ENCODE measurements at regions not wholly inside any gene's neighbourhood (a gene's known extent, or its start where the extent isn't known, plus 50 kb on each side); places are given as distances from the start of the nearest gene placed in this dataset.
A peak's percentile ranks its signal among the peaks of the same experiment; 100 is the strongest.

- ATAC-seq = no peak
- H3K27me3 ChIP-seq (ENCODE audit: control insufficient read depth, insufficient read depth) = no peaks in the 10 kb centered on the region
- H3K4me1 ChIP-seq (ENCODE audit: control insufficient read depth, insufficient read depth, low read length) = no peaks in the 10 kb centered on the region
- 56% methylated on average over 2 of the region's 2 CpGs for WGBS
- no peak overlapping the region for H3K27ac ChIP-seq (ENCODE audit: low read length)
- no peak overlapping the region for H3K4me3 ChIP-seq (ENCODE audit: low read length)
- intact Hi-C loops (cut with DNase I) = no loop called here
- DNase-seq = no peak
- H3K9me3 ChIP-seq (ENCODE audit: control insufficient read depth, low read length) = no peaks in the 10 kb centered on the region
Measured at GRCh38 chr13:47215736-47216135, 318.9 kb upstream of the HTR2A start.

DNA sequence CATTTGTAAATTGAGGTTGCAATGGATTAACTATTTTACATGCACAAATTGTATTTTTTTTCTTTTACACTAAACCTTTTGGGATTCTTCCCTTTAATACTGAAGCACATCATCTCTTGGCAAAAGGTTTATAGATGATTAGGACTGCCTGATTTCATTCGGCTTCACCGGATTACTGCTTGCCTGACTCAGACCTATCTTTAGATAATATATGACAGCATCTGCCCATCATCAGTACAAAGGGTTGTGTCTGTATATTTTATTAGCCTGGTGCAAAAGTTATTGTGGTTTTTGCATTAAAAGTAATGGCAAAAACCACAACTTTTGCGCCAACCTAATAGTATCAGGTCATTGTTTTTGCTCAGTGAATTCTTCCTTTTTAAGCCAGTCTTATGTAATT, 316.2 kb upstream of the HTR2A start:
- WGBS = 72% methylated on average over 3 of the region's 3 CpGs
- H3K9me3 ChIP-seq (ENCODE audit: control insufficient read depth, low read length) = no peaks in the 10 kb centered on the region
- no peaks in the 10 kb centered on the region for H3K4me1 ChIP-seq (ENCODE audit: control insufficient read depth, insufficient read depth, low read length)
- intact Hi-C loops (cut with DNase I) = no loop called here
- no peak overlapping the region for H3K4me3 ChIP-seq (ENCODE audit: low read length)
- H3K27me3 ChIP-seq (ENCODE audit: control insufficient read depth, insufficient read depth) = no peaks in the 10 kb centered on the region
- no peak for DNase-seq
- no peak for ATAC-seq
- H3K27ac ChIP-seq (ENCODE audit: low read length) = no peak overlapping the region

DNA sequence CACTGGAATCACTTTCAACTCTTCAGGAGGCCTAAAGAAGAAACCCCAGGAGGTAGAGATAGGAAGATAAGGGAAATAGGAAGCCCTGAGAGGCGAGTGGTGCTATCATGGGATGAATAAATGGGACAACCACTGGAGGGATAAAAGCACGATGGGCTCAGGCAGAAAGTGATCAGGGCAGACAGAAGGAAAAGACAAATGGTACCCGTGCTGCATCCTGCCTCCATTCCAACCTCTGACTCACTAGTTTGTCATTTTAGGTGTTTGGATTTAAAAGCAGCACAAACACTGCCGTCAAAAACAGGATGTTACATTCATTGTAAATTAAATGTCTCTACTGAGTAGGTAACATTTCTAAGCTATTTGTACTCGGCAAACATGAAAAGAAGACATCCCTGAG, 314.3 kb upstream of the HTR2A start:
- Histone ChIP-seq H3K27me3 (ENCODE audit: control insufficient read depth, insufficient read depth) (no peaks in the 10 kb centered on the region), H3K4me3 (ENCODE audit: low read length) (no peak overlapping the region), H3K4me1 (ENCODE audit: control insufficient read depth, insufficient read depth, low read length) (no peaks in the 10 kb centered on the region), H3K9me3 (ENCODE audit: control insufficient read depth, low read length) (no peaks in the 10 kb centered on the region), H3K27ac (ENCODE audit: low read length) (no peak overlapping the region)
- DNase-seq = no peak
- no peak for ATAC-seq
- intact Hi-C loops (cut with DNase I) = no loop called here
- WGBS = 31% methylated on average over 5 of the region's 5 CpGs

- Histone ChIP-seq H3K9me3 (ENCODE audit: control insufficient read depth, low read length) (no peaks in the 10 kb centered on the region), H3K27ac (ENCODE audit: low read length) (no peak overlapping the region), H3K4me1 (ENCODE audit: control insufficient read depth, insufficient read depth, low read length) (no peaks in the 10 kb centered on the region), H3K27me3 (ENCODE audit: control insufficient read depth, insufficient read depth) (no peaks in the 10 kb centered on the region), H3K4me3 (ENCODE audit: low read length) (no peak overlapping the region)
- intact Hi-C loops (cut with DNase I) = no loop called here
- 52% methylated on average over 3 of the region's 3 CpGs for WGBS
- DNase-seq = no peak
- ATAC-seq = no peak
Measured at GRCh38 chr13:47206111-47206510, 309.3 kb upstream of the HTR2A start.

DNA sequence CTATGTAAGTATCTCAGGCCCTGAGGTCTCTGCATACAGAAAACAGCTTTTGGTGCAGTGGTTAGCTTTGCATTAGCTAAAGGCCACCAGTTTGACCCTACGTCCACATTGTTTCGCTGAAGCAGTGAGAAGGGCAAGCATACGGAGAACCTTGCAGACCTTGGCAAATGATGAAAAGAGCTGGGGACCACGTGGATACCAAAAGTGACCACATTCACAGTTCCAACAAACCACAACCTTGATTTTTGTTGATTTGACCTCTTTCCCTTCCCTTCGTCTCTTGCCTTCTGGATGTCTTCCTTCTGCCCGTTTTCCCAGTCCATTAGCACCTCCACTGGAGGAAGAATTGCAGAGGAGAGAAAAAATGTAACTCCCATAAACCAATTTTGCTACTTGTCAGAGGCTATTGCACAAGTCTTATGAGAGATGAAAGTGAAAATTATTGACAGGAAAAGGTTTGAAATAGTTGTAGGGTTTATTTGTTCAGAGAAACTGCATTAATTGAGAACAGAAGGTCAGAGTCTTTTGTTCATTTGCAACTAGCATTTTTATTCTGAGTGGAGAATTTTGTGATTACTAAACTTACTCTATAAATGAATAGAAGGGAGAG, 293.9 kb upstream of the HTR2A start:
- intact Hi-C loops (cut with DNase I) = no loop called here
- no peak for ATAC-seq
- WGBS = 76% methylated on average over 6 of the region's 6 CpGs

DNA sequence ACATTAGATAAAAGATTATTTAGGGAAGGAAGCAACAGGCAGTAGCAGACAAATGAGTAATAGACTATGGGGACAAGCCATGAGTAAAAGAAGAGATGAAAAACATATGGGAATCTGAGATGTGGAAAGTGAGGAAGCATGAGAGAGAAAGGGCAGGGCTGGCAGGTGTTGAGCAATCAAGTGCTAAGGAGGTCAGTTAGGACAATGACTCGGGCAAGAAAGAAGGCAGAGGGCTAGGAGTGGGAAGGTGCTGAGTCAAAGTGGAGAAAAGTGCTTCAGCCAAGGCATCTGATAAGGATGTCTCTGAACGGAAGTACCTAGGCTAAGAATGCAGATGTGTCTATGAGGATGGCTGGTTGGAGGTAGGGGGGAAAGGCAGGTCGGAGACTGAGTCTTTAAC, 291.9 kb upstream of the HTR2A start:
- H3K27me3 ChIP-seq (ENCODE audit: control insufficient read depth, insufficient read depth) = no peaks in the 10 kb centered on the region
- intact Hi-C loops (cut with DNase I) = no loop called here
- WGBS = 60% methylated on average over 3 of the region's 3 CpGs
- H3K4me3 ChIP-seq (ENCODE audit: low read length) = no peak overlapping the region
- H3K4me1 ChIP-seq (ENCODE audit: control insufficient read depth, insufficient read depth, low read length) = no peaks in the 10 kb centered on the region
- H3K9me3 ChIP-seq (ENCODE audit: control insufficient read depth, low read length) = no peaks in the 10 kb centered on the region
- ATAC-seq = no peak
- DNase-seq = no peak
- H3K27ac ChIP-seq (ENCODE audit: low read length) = no peak overlapping the region

More for the DNA sequence above, 293.9 kb upstream of the HTR2A start:
- Histone ChIP-seq H3K9me3 (ENCODE audit: control insufficient read depth, low read length) (no peaks in the 10 kb centered on the region), H3K4me1 (ENCODE audit: control insufficient read depth, insufficient read depth, low read length) (no peaks in the 10 kb centered on the region), H3K4me3 (ENCODE audit: low read length) (no peak overlapping the region), H3K27me3 (ENCODE audit: control insufficient read depth, insufficient read depth) (no peaks in the 10 kb centered on the region), H3K27ac (ENCODE audit: low read length) (no peak overlapping the region)
- no peak for DNase-seq

GRCh38 chr13:47186471-47186870, 289.6 kb upstream of the HTR2A start:
- H3K4me3 ChIP-seq (ENCODE audit: low read length) = no peak overlapping the region
- H3K9me3 ChIP-seq (ENCODE audit: control insufficient read depth, low read length) = no peaks in the 10 kb centered on the region
- DNase-seq (no peak), ATAC-seq (no peak)
- no peaks in the 10 kb centered on the region for H3K4me1 ChIP-seq (ENCODE audit: control insufficient read depth, insufficient read depth, low read length)
- H3K27ac ChIP-seq (ENCODE audit: low read length) = no peak overlapping the region
- intact Hi-C loops (cut with DNase I) = no loop called here
- WGBS = 54% methylated on average over 2 of the region's 2 CpGs
- no peaks in the 10 kb centered on the region for H3K27me3 ChIP-seq (ENCODE audit: control insufficient read depth, insufficient read depth)

- Histone ChIP-seq H3K4me3 (ENCODE audit: low read length) (no peak overlapping the region), H3K4me1 (ENCODE audit: control insufficient read depth, insufficient read depth, low read length) (no peaks in the 10 kb centered on the region), H3K9me3 (ENCODE audit: control insufficient read depth, low read length) (no peaks in the 10 kb centered on the region), H3K27ac (ENCODE audit: low read length) (no peak overlapping the region), H3K27me3 (ENCODE audit: control insufficient read depth, insufficient read depth) (no peaks in the 10 kb centered on the region)
- DNase-seq = no peak
- no peak for ATAC-seq
- intact Hi-C loops (cut with DNase I) = no loop called here
Measured at GRCh38 chr13:47184321-47184720, 287.5 kb upstream of the HTR2A start.

GRCh38 chr13:47179321-47179720, 282.5 kb upstream of the HTR2A start:
- Histone ChIP-seq H3K27me3 (ENCODE audit: control insufficient read depth, insufficient read depth) (no peaks in the 10 kb centered on the region), H3K9me3 (ENCODE audit: control insufficient read depth, low read length) (no peaks in the 10 kb centered on the region), H3K4me1 (ENCODE audit: control insufficient read depth, insufficient read depth, low read length) (no peaks in the 10 kb centered on the region), H3K27ac (ENCODE audit: low read length) (no peak overlapping the region), H3K4me3 (ENCODE audit: low read length) (no peak overlapping the region)
- no peak for DNase-seq
- peak in 1 of 2 donors; percentile 45 for ATAC-seq
- intact Hi-C loops (cut with DNase I) = no loop called here
- WGBS = 72% methylated on average over 3 of the region's 3 CpGs

- Histone ChIP-seq H3K27me3 (ENCODE audit: control insufficient read depth, insufficient read depth) (no peaks in the 10 kb centered on the region), H3K4me3 (ENCODE audit: low read length) (no peak overlapping the region), H3K9me3 (ENCODE audit: control insufficient read depth, low read length) (no peaks in the 10 kb centered on the region), H3K27ac (ENCODE audit: low read length) (no peak overlapping the region), H3K4me1 (ENCODE audit: control insufficient read depth, insufficient read depth, low read length) (no peaks in the 10 kb centered on the region)
- WGBS = 79% methylated on average over 5 of the region's 5 CpGs
- DNase-seq (no peak), ATAC-seq (no peak)
- intact Hi-C loops (cut with DNase I) = no loop called here
Measured at GRCh38 chr13:47178090-47178950, 281.5 kb upstream of the HTR2A start.

- no peaks in the 10 kb centered on the region for H3K27me3 ChIP-seq (ENCODE audit: control insufficient read depth, insufficient read depth)
- intact Hi-C loops (cut with DNase I) = no loop called here
- H3K4me1 ChIP-seq (ENCODE audit: control insufficient read depth, insufficient read depth, low read length) = no peaks in the 10 kb centered on the region
- 52% methylated on average over 3 of the region's 3 CpGs for WGBS
- no peak overlapping the region for H3K27ac ChIP-seq (ENCODE audit: low read length)
- no peaks in the 10 kb centered on the region for H3K9me3 ChIP-seq (ENCODE audit: control insufficient read depth, low read length)
- no peak overlapping the region for H3K4me3 ChIP-seq (ENCODE audit: low read length)
- DNase-seq (no peak), ATAC-seq (no peak)
Measured at GRCh38 chr13:47175172-47175866, 278.5 kb upstream of the HTR2A start.

Data from right cardiac atrium (tissue), 5 donors.